HEK293 (cell line): ENCODE measurements at regions not wholly inside any gene's neighbourhood (a gene's known extent, or its start where the extent isn't known, plus 50 kb on each side); places are given as distances from the start of the nearest gene placed in this dataset.

ENCODE experiments used
- GLIS1 ChIP-seq: fragments of 450-650 bp; formaldehyde crosslinking; IDR thresholded peaks from 2 replicates; pipeline ENCODE4 v1.5.1; 2016; ENCODE audit warnings: missing biosample characterization, missing genetic modification characterization
- HIC1 ChIP-seq: fragments of 450-650 bp; formaldehyde crosslinking; IDR thresholded peaks from 2 replicates; pipeline ENCODE4 v1.5.1; 2016; ENCODE audit warnings: missing biosample characterization, missing genetic modification characterization
- PRDM10 ChIP-seq: fragments of 450-650 bp; formaldehyde crosslinking; IDR thresholded peaks from 2 replicates; pipeline ENCODE4 v1.5.1; 2016; ENCODE audit warnings: missing biosample characterization, missing genetic modification characterization
- SP3 ChIP-seq: fragments of 450-650 bp; formaldehyde crosslinking; IDR thresholded peaks from 2 replicates; pipeline ENCODE4 v1.5.1; 2016; ENCODE audit warnings: missing biosample characterization, missing genetic modification characterization
- SP7 ChIP-seq: fragments of 450-650 bp; formaldehyde crosslinking; IDR thresholded peaks from 2 replicates; pipeline ENCODE4 v1.5.1; 2016; ENCODE audit warnings: missing biosample characterization, missing genetic modification characterization
- YY1 ChIP-seq: fragments of 450-650 bp; formaldehyde crosslinking; IDR thresholded peaks from 2 replicates; pipeline ENCODE4 v1.5.1; 2018; ENCODE audit warnings: missing biosample characterization, missing genetic modification characterization
- ZBTB10 ChIP-seq: fragments of 450-650 bp; formaldehyde crosslinking; IDR thresholded peaks from 2 replicates; pipeline ENCODE4 v1.5.1; 2016; ENCODE audit warnings: missing biosample characterization, missing genetic modification characterization
- ZBTB11 ChIP-seq: fragments of 450-650 bp; formaldehyde crosslinking; conservative IDR thresholded peaks from 2 replicates; pipeline ENCODE4 v1.5.1; 2016; ENCODE audit warnings: low read depth, missing biosample characterization, missing genetic modification characterization
- ZBTB17 ChIP-seq: fragments of 450-650 bp; formaldehyde crosslinking; IDR thresholded peaks from 2 replicates; pipeline ENCODE4 v1.5.1; 2016; ENCODE audit warnings: missing biosample characterization, missing genetic modification characterization
- ZBTB48 ChIP-seq: fragments of 450-650 bp; formaldehyde crosslinking; IDR thresholded peaks from 2 replicates; pipeline ENCODE4 v1.5.1; 2016; ENCODE audit warnings: missing biosample characterization, missing genetic modification characterization
- ZNF175 ChIP-seq: fragments of 450-650 bp; formaldehyde crosslinking; IDR thresholded peaks from 2 replicates; pipeline ENCODE4 v1.5.1; 2016; ENCODE audit warnings: missing biosample characterization, missing genetic modification characterization
- ZNF394 ChIP-seq: fragments of 450-650 bp; formaldehyde crosslinking; IDR thresholded peaks from 2 replicates; pipeline ENCODE4 v1.5.1; 2016; ENCODE audit warnings: missing biosample characterization, missing genetic modification characterization, mild to moderate bottlenecking, moderate library complexity, borderline replicate concordance
- ZNF548 ChIP-seq: fragments of 450-650 bp; formaldehyde crosslinking; IDR thresholded peaks from 2 replicates; pipeline ENCODE4 v1.5.1; 2016; ENCODE audit warnings: missing biosample characterization, missing genetic modification characterization
- ZNF555 ChIP-seq: fragments of 450-650 bp; formaldehyde crosslinking; conservative IDR thresholded peaks from 2 replicates; pipeline ENCODE4 v1.5.1; 2017; ENCODE audit warnings: missing biosample characterization, mild to moderate bottlenecking, missing genetic modification characterization, inconsistent platforms
- ZNF654 ChIP-seq: fragments of 450-650 bp; formaldehyde crosslinking; IDR thresholded peaks from 2 replicates; pipeline ENCODE4 v1.5.1; 2016; ENCODE audit warnings: low read depth, missing biosample characterization, missing genetic modification characterization
- ZNF704 ChIP-seq: fragments of 450-650 bp; formaldehyde crosslinking; IDR thresholded peaks from 2 replicates; pipeline ENCODE4 v1.5.1; 2016; ENCODE audit warnings: missing biosample characterization, missing genetic modification characterization
- ZXDB ChIP-seq: fragments of 450-650 bp; formaldehyde crosslinking; IDR thresholded peaks from 2 replicates; pipeline ENCODE4 v1.5.1; 2016; ENCODE audit warnings: missing biosample characterization, missing genetic modification characterization
- TF ChIP-seq, protein P1 (sequence below): fragments of 450-650 bp; formaldehyde crosslinking; IDR thresholded peaks from 2 replicates; pipeline ENCODE4 v1.5.1; 2016; ENCODE audit warnings: missing biosample characterization, missing genetic modification characterization
- TF ChIP-seq, protein P2 (sequence below): fragments of 450-650 bp; formaldehyde crosslinking; IDR thresholded peaks from 2 replicates; pipeline ENCODE4 v1.5.1; 2016; ENCODE audit warnings: missing biosample characterization, missing genetic modification characterization

GRCh38 chr6:111957623-111958315 lies 84.5 kb upstream of the FYN start (continued):
- TF ChIP-seq PRDM10 (tag by site-specific recombination) (peak; percentile 45; the same call in 1 of the 2 replicates), ZBTB48 (peak; percentile 95), ZNF555 (tag by site-specific recombination) (no peak), ZNF394 (tag by site-specific recombination) (peak; percentile 62), ZBTB11 (no peak), SP3 (tag by site-specific recombination) (0 out of 2 replicates have a peak, but pooled peaks have one; percentile 10), ZNF175 (tag by site-specific recombination) (no peak), HIC1 (tag by site-specific recombination) (no peak), ZNF548 (no peak), ZBTB17 (tag by site-specific recombination) (peak; percentile 82), SP7 (tag by site-specific recombination) (peak; percentile 79), ZNF704 (tag by site-specific recombination) (no peak), ZBTB10 (tag by site-specific recombination) (no peak; the same call in 1 of the 2 replicates), YY1 (tag by site-specific recombination) (no peak), ZNF654 (tag by site-specific recombination) (peak; percentile 16; the same call in 1 of the 2 replicates), GLIS1 (tag by site-specific recombination) (peak; percentile 94), ZXDB (tag by site-specific recombination) (peak; percentile 52; the same call in 1 of the 2 replicates)
- TF ChIP-seq, protein P1, sequence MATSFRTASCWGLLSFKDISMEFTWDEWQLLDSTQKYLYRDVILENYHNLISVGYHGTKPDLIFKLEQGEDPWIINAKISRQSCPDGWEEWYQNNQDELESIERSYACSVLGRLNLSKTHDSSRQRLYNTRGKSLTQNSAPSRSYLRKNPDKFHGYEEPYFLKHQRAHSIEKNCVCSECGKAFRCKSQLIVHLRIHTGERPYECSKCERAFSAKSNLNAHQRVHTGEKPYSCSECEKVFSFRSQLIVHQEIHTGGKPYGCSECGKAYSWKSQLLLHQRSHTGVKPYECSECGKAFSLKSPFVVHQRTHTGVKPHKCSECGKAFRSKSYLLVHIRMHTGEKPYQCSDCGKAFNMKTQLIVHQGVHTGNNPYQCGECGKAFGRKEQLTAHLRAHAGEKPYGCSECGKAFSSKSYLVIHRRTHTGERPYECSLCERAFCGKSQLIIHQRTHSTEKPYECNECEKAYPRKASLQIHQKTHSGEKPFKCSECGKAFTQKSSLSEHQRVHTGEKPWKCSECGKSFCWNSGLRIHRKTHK (tag by site-specific recombination) = no peak
- TF ChIP-seq, protein P2, sequence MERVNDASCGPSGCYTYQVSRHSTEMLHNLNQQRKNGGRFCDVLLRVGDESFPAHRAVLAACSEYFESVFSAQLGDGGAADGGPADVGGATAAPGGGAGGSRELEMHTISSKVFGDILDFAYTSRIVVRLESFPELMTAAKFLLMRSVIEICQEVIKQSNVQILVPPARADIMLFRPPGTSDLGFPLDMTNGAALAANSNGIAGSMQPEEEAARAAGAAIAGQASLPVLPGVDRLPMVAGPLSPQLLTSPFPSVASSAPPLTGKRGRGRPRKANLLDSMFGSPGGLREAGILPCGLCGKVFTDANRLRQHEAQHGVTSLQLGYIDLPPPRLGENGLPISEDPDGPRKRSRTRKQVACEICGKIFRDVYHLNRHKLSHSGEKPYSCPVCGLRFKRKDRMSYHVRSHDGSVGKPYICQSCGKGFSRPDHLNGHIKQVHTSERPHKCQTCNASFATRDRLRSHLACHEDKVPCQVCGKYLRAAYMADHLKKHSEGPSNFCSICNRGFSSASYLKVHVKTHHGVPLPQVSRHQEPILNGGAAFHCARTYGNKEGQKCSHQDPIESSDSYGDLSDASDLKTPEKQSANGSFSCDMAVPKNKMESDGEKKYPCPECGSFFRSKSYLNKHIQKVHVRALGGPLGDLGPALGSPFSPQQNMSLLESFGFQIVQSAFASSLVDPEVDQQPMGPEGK (tag by site-specific recombination) = peak; percentile 73; the same call in 1 of the 2 replicates
- TF ChIP-seq, all 188 proteins: peak for 34
